GM18907 (cell line): ENCODE measurements at regions not wholly inside any gene's neighbourhood (a gene's known extent, or its start where the extent isn't known, plus 50 kb on each side); places are given as distances from the start of the nearest gene placed in this dataset.
A peak's percentile ranks its signal among the peaks of the same experiment; 100 is the strongest.
"Not testable (repeated sequence)": the region's sequence is repeated elsewhere in the genome, so short reads cannot be mapped to it uniquely, and the experiment has no call there.

Source experiments
- ATAC-seq: cut with Tn5 transposase; IDR thresholded peaks from one replicate; pipeline ENCODE4 v1.9.1; 2021; ENCODE audit warnings: mild to moderate bottlenecking, moderate library complexity; ENCODE audit not compliant: unreplicated experiment

GRCh38 chrX:94329182-94329581 is 655.2 kb downstream of the FAM133A start:
- no peak for ATAC-seq

- not testable (repeated sequence) for ATAC-seq
Measured at GRCh38 chrX:94341730-94342129, 667.7 kb downstream of the FAM133A start.

- no peak for ATAC-seq
Measured at GRCh38 chrX:94361241-94361640, 687.2 kb downstream of the FAM133A start.

GRCh38 chrX:94365736-94366135 is 691.7 kb downstream of the FAM133A start:
- ATAC-seq, result no peak

- ATAC-seq, result no peak
Measured at GRCh38 chrX:94366616-94367015, 692.6 kb downstream of the FAM133A start.

GRCh38 chrX:94389044-94389443 is 715.0 kb downstream of the FAM133A start:
- no peak for ATAC-seq

- peak; percentile 93 for ATAC-seq
Measured at GRCh38 chrX:94400488-94400887, 726.5 kb downstream of the FAM133A start.

GRCh38 chrX:94401426-94401825 is 727.4 kb downstream of the FAM133A start:
- ATAC-seq, result no peak

- ATAC-seq, result no peak
Measured at GRCh38 chrX:94414746-94415145, 740.7 kb downstream of the FAM133A start.

GRCh38 chrX:94418065-94418464 is 744.1 kb downstream of the FAM133A start:
- ATAC-seq, result no peak

- no peak for ATAC-seq
Measured at GRCh38 chrX:94424456-94424855, 750.5 kb downstream of the FAM133A start.

GRCh38 chrX:94430091-94430490 is 756.1 kb downstream of the FAM133A start:
- no peak for ATAC-seq

GRCh38 chrX:94435799-94436198 is 761.8 kb downstream of the FAM133A start:
- no peak for ATAC-seq

GRCh38 chrX:94454159-94454558 is 780.2 kb downstream of the FAM133A start:
- no peak for ATAC-seq

GRCh38 chrX:94454606-94455005 is 780.6 kb downstream of the FAM133A start:
- no peak for ATAC-seq

- no peak for ATAC-seq
Measured at GRCh38 chrX:94455782-94456181, 781.8 kb downstream of the FAM133A start.

GRCh38 chrX:94492541-94492940 is 818.5 kb downstream of the FAM133A start:
- no peak for ATAC-seq

GRCh38 chrX:94493405-94493804 is 819.4 kb downstream of the FAM133A start:
- ATAC-seq, result no peak

GRCh38 chrX:94511564-94511963 is 837.6 kb downstream of the FAM133A start:
- ATAC-seq, result no peak

- no peak for ATAC-seq
Measured at GRCh38 chrX:94515009-94515408, 841.0 kb downstream of the FAM133A start.

GRCh38 chrX:94524867-94525266 is 850.9 kb downstream of the FAM133A start:
- no peak for ATAC-seq

GRCh38 chrX:94545722-94546121 is 871.7 kb downstream of the FAM133A start:
- no peak for ATAC-seq

GRCh38 chrX:94551831-94552230 is 877.8 kb downstream of the FAM133A start:
- no peak for ATAC-seq

- ATAC-seq, result no peak
Measured at GRCh38 chrX:94560930-94561329, 886.9 kb downstream of the FAM133A start.
